GM12872 (cell line): ENCODE measurements at regions not wholly inside any gene's neighbourhood (a gene's known extent, or its start where the extent isn't known, plus 50 kb on each side); places are given as distances from the start of the nearest gene placed in this dataset.

ENCODE experiments used
- TF ChIP-seq, protein P1 (sequence below): IDR thresholded peaks from 3 replicates; pipeline ENCODE4 v1.5.1; 2011; ENCODE audit warnings: low read depth, mild to moderate bottlenecking, low read length, moderate library complexity; ENCODE audit not compliant: insufficient read depth

DNA sequence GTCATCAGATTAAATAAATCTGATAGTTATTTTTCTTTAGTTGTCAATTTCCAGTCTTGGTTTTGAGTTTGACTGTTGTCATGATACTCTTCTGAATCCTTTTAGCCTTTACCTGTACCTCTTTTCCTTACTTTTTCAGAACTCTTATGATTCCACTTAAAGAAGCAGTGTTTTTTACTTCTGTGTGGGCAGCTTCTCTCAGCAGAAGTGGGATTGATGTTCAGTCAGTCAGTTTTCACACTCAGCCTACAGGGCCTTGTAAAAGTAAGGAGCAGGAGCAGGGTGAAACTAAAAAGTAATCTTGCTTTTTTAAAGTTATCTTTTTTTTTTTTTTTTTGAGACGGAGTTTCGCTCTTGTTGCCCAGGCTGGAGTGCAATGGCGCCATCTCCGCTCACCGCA is 75.1 kb downstream of the HAUS1 start:
- TF ChIP-seq, protein P1, sequence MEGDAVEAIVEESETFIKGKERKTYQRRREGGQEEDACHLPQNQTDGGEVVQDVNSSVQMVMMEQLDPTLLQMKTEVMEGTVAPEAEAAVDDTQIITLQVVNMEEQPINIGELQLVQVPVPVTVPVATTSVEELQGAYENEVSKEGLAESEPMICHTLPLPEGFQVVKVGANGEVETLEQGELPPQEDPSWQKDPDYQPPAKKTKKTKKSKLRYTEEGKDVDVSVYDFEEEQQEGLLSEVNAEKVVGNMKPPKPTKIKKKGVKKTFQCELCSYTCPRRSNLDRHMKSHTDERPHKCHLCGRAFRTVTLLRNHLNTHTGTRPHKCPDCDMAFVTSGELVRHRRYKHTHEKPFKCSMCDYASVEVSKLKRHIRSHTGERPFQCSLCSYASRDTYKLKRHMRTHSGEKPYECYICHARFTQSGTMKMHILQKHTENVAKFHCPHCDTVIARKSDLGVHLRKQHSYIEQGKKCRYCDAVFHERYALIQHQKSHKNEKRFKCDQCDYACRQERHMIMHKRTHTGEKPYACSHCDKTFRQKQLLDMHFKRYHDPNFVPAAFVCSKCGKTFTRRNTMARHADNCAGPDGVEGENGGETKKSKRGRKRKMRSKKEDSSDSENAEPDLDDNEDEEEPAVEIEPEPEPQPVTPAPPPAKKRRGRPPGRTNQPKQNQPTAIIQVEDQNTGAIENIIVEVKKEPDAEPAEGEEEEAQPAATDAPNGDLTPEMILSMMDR: no peak

DNA sequence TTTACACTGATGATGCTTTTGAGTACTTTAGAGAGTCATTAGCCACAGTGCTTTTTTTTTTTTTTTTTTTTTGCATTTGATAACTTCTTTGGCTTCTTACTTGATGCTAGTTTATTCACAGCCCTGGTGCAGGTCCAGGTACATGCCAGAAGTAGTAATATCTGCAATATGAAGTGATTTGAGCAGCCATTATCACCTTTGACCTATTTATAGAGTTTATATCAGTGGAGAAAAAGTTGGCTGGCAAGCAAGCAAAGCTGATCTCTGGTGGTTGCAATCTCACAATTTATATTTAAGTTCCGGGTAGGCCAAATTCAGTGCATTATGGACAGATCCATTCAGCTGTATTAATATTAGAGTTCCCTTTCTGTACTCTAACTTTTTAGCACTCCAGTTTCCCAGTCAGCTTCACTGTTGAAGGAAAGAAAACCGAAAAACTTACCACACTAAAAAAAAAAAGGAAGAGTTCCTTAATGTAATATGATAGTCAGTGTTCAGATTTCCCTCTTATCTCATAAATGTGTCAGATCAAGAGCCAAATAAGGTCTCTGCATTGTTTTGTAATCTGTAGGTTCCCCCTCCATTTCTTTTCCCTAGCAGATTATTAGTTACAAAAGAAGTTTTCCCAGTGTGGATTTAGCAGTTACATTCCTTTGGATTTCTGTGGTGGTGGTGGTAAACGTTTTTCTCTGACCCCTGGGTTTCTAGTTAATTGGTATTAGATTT is 78.6 kb downstream of the HAUS1 start:
- TF ChIP-seq, protein P1: no peak

DNA sequence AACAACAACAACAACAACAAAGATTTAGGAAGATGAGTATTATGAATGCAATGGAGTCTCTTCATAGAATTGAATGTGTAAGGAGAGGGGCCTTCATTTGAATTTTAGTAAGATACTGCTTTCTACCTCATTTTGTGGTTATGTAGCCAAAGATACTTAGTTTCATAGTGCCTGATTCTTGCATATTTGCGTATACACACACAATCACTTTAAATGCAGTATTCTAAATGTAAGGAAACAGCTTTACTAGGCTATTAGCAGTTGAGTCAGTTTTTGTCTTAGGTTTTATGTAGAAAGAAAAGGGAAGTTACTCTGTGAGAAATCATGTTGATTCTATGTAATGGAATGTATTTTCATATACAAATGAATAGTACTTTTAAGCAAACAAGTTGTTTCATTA is 80.5 kb downstream of the HAUS1 start:
- TF ChIP-seq, protein P1: no peak

- TF ChIP-seq, protein P1: no peak
Measured at GRCh38 chr18:46190667-46191066, 86.5 kb downstream of the HAUS1 start.

DNA sequence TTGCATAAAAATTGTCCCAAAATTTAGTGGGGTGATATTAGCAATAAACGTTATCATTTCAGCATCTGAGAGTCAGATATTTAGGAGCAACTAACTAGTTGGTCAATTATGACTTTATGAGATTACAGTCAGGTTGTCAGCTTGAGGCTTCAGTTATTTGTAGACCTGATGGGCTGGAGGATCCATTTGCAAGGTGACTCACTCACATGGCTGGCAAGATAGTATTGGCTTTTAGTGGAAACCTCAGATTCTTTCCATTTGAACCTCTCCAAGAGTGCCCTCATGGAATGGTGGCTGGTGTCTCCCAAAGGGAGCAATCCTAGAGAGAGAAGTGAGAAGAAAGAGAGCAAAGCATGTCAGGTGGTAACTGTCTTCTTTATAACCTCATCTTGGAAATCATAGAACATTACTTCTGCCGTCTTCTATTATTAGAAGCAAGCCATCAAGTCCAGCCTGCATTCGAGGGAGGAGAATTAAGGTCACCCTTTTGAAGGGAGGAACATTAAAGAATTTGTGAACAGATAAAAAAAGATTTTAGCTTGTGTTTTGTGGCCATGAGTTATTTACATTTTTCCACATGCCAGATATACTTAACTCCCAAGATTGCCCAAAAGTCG is 92.5 kb downstream of the HAUS1 start:
- TF ChIP-seq, protein P1: no peak

DNA sequence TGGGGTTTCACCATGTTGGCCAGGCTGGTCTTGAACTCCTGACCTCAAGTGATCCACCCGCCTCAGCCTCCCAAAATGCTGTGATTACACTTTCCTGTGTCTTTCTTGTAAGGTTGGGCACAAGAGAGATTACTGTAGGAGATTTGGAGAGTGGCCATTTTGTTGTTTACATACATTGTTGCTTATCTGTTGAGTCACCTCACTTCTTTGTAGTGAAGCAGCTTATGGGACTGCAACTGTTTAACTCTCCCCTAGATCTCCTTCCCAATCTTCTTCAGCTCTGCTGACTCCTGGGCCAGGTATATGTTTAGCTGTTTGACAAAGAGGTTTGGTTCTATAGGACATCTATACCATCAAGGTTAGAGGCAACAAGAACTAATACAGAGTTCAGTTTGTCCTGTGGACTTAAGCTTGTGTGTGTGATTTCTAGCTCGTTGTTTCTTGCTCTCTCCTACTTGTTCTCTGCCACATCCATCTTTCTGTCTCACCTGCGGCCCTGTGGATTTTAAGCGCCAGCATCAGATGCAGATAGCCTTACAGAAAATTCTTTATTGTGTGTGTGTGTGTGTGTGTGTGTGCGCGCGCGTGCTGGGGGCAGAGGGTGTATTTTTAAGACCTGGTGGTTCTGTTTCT is 95.4 kb downstream of the HAUS1 start:
- TF ChIP-seq, protein P1: no peak

DNA sequence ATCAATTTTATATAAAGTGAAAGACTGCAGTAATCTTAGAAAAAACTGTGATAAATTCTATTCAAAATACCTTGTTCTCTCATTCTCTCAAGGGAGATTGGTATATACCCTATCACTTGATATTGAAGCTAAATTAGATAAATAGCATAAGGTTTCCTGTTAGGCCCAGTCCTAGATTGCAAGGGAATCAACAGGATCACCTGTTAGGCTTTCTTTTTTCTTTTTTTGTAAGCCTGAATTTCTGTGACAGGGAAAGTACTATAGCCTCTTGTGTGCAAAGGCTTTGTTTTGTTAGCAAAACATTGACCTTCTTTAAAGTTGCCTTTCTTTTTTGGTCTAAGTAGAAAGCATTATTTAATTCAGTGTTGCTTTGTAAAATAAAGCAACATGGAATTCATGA is 100.0 kb downstream of the HAUS1 start:
- TF ChIP-seq, protein P1: no peak
